Mammary epithelial cell (primary cell): ENCODE measurements at regions not wholly inside any gene's neighbourhood (a gene's known extent, or its start where the extent isn't known, plus 50 kb on each side); places are given as distances from the start of the nearest gene placed in this dataset.

Experiments used
- CTCF ChIP-seq, 2 donors: IDR thresholded peaks in 1 of 2; conservative IDR thresholded peaks in 1 of 2; 2 replicates each; pipeline ENCODE4 v1.5.1; 2011 to 2012; ENCODE audit warnings: inconsistent platforms in 2 of 2, low read length in 2 of 2, mild to moderate bottlenecking in 2 of 2, control low read depth in 1 of 2, low read depth in 1 of 2; ENCODE audit not compliant: insufficient read depth in 1 of 2; ENCODE audit errors: extremely low read depth in 1 of 2
- EZH2 ChIP-seq: IDR thresholded peaks from 2 replicates; pipeline ENCODE4 v1.6.1; 2012; ENCODE audit warnings: low read length, inconsistent platforms, borderline replicate concordance

DNA sequence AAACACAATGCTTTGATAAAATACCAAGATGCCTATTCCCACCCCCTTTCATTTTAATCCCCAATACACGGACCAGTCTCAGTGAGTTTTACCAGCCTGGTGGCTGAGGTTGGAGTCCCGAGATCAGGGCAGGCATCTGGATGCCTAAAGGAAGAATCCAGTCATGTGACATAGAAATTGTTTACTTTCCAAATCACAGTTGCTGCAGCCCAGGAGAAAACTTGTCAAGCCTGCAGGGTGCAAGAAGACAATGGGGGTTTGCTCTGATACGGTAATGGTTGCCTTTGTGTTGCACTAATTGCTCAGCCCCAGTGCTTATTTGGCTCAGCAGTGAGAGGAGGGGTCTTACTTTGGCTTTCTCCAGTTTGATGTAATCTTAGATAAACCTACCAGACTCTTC lies 308.5 kb upstream of the POU3F2 start:
- TF ChIP-seq CTCF (conservative IDR thresholded peaks at IDR 0.05 in 1 of 2, IDR thresholded peaks at IDR 0.05 in 1 of 2; ENCODE audit: extremely low read depth in 1 of 2, insufficient read depth in 1 of 2, low read depth in 1 of 2, low read length in 2 of 2) (no peak), EZH2 (no peak)
